GM21529 (cell line): ENCODE measurements at regions not wholly inside any gene's neighbourhood (a gene's known extent, or its start where the extent isn't known, plus 50 kb on each side); places are given as distances from the start of the nearest gene placed in this dataset.

Source experiments
- ATAC-seq: cut with Tn5 transposase; IDR thresholded peaks from one replicate; pipeline ENCODE4 v1.9.1; 2021; ENCODE audit not compliant: unreplicated experiment

DNA sequence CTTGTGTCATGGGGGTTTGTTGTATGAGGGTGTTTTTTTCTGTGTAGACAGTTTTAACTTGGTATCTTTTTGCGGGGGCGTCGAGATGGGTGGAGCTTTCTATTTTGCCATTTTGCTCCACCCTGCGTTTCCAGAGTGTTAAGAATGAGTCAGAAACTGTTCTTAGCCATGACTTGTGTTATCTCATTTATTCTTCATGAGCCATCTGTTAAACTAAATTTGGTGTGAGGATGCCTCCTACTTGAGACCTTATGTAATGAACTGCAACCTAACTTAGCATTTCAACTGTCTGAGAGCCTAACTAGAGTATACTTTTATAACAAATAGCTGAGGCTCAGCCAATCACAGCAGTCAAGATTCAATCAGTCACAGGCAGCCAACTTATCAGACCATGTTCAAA is 1873.5 kb downstream of the NCAM2 start:
- no peak for ATAC-seq

DNA sequence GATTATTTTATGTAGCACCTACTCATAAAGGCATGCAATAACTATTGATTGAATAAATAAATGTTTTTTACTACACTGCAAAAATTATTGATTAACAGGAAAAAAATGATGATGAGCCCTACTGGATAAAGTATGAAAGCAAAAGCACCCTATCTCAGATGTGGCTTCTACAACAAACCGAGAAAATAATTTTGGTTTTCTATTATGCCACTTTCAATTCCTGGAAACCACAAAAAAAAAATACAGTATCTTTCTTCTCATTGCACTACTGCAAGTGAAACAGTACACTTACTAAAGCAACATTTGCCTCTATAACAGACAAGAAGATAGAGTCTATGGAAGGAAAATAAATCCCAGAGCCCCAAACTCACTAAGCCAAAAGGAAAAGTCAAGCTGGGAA is 1882.4 kb downstream of the NCAM2 start:
- ATAC-seq, result no peak

DNA sequence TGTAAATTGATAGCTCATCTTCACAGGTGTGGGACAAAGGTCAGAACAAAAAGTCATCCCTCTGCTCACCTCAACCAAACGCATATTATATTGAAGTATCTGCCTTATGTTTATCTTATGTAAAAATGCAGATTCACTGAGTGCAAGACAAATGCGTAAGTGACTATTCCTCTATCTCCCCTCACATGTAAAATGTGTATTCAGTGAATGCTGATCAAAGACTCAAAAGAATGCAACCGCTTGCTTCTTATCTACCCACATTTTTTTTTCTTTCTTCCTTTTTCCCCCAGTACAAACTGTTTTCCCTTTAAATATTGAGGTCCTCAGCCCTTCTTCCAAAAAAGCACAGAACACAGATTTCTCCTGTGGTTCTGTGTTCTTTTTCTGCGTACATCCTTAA is 1882.9 kb downstream of the NCAM2 start:
- ATAC-seq, result no peak

DNA sequence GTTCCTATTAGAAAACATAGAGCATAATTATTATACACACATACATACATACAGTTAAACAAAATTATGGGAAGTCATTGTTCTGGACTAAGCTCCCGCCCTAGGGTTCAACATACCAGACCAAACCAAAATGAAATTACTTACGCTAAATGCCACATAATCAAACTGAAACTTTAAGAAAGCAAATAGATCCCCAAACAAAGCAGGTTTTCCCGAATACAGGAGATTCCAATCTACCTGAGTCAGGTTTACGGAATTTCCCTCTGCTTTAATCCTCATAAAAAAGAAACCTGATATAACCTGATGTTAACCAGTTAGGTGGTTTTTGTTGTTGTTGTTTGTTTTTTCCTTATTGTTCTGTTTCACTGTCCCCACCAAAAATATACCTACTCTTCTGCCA is 1886.9 kb downstream of the NCAM2 start:
- no peak for ATAC-seq

DNA sequence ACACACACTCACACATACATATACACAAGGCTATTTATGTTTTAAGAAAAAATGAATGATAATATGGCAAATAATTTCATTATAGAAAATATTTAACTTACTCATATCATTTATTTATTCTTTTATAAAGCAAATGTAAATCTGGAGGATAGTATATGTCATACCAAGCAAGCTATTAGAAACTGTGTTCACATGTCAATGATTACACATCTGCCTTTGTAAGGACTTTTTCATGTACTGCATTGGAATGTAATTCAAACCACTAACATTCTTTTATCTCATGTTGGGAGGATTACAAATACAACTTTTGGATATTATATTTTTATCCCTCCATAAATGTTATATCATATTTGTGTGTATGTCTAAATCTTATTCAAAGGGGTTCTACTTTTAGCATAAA is 1887.4 kb downstream of the NCAM2 start:
- no peak for ATAC-seq

DNA sequence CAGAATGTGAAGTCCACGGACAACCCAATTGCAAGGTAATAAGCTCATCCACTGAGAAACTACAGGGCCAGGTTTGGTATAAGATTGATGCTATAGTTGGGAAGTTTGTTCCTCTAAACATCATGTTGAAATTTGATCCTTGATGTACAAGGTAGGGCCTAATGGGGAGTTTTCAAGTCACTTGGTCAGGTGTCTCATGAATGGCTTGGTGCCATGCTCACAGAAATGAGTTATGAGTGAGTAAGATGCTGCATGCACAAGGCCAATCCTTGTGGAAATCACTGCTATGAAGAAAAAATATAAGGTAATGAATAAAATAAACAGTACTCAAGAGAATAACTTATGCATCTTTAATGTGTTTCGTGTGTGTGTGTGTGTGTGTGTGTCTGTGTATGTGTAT is 1891.2 kb downstream of the NCAM2 start:
- no peak for ATAC-seq

DNA sequence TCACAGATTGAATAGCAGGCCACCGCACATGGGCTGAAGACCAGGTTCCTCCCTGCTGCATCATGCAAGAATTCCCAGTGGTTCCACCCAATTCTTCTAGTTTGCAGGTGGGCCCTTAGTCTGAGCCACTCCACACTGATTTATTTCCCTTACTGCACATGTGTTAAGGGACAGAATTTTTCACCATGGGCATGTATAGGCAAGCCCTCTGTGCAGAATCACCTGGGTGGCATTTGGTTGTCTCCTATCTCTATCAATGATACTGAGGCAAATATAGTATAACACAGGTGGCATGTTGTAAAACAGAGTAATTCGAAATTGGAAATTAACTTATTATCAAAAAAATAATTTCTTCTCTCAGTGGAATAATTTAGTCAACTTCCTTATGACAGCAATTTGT is 1892.4 kb downstream of the NCAM2 start:
- no peak for ATAC-seq

DNA sequence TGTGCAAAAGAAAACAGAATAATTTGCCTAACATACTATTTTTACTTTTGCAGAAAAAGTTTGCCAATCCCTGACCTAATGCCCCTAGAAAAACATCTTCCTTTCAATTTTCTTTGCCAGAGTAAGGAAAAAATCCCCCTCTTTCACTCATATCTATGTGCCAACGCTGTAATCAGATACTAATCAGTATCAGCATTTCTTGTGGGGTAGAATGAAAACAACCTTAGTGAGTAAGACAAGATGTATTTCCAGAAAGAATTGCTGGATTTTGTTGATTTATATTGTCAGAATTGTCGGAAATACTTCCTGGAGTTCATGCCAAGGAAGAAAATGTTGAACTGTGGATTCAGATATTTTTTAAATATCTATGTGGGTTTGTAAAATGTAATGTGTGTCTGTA is 1893.8 kb downstream of the NCAM2 start:
- ATAC-seq, result no peak

DNA sequence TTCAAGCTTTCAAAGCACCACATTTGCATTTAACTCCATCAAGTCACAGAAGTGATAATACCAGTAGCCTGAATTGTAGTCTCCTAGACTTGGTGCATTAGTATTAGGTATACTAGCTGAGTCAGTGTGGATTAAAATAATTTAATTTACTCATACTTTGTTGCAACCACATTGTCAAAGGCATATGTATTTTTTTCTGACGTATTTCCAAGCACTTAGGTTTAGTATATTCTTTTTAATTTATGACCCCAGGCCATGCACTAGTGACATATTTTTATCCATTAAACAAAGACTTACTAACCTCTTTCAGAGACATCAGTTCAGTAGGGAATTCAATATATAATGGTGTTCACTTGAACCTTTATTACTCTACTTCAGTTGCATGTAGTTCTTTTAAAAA is 1894.5 kb downstream of the NCAM2 start:
- no peak for ATAC-seq

DNA sequence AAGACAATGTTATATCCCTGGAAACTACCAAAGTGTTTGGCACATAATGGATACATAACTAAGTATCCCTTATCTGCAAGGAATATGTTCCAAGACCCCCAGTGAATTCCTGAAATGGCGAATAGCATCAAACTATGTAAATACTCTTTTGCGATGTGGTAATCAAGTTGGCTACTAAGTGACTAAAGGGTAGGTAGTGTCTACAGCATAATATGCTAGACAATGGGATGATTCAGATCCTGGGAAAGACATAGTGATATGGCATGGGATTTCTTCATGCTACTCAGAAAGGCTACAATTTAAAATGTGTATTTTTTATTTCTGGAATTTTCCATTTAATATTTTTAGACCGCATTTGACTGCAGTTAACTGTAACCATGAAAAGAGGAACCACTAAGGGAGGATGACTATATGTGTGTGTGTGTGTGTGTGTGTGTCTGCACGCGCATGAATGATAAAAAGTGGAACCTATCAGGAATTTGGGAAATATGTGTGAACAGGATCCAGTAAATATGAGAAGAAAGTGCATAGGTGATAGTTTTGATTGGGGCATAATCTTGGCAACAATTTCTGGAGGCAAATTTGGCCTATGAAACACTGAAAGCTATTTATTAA is 1899.9 kb downstream of the NCAM2 start:
- no peak for ATAC-seq

DNA sequence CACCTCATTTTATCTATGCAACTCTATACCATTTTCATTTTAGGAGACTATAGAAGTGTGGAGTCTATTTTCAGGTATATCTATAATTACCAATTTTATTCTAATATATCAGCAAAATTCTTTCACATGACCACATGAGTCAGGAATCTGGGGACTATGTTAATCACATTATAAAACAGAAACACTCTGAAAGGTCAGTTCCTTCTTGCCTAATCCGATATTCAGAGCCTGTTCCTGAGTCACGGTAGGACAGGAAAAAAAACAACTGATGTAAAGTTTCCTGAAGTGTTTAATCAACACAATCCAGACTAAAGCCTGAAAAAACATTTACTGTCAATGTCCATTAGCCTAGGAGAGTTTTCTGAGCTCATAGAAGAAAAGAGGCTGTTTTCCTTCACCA is 1902.3 kb downstream of the NCAM2 start:
- ATAC-seq, result no peak

DNA sequence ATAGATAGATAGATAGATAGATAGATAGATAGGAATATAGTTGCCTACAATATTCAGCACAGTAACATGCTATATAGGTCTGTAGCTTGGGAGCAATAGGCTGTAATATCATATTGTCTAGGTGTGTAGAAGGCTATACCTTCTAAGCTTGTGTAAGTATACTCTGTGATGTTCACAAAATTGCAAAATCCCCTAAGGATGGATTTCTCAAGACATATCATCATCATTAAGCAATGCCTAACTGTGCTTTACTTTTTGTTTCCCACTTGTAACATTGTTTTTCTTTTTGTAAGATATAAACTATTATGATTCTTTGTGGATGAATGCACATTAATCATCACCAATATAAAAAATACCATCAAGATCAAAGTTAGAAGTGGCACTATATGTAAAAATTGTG is 1905.6 kb downstream of the NCAM2 start:
- ATAC-seq, result no peak

DNA sequence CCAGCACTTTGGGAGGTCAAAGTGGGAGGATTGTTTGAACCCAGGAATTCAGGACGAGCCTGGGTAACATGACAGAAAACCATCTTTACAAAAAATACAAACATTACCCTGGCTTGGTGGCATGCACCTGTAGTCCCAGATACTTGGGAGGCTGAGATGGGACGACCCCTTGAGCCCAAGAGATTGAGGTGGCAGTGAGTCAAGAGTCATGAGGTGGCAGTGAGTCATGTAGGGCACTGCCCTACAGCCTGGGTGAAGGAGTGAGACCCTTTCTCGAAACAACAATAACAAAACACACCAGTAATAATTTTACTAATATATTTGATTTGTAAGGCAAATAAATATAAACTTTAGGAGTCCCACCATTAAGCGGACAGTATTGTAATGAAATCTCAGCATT is 1906.2 kb downstream of the NCAM2 start:
- no peak for ATAC-seq

DNA sequence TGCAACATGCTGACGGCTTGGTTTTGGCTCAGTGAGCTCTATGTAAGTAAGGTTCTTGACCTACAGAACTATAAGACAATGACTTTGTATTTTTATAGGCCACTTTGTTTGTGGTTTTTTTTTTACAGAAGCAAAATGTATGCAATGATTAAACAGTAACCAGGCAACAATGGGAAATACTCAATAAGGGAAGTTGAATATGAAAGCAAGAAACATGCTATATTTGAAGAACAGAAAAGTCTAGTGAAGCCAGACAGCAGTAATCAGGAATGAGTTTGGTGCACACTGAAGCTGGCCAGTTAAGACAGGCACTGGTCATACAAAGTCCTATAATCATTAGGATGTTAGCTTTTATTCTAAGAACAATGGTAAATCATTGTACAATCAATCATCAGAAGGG is 1926.8 kb downstream of the NCAM2 start:
- ATAC-seq, result no peak

DNA sequence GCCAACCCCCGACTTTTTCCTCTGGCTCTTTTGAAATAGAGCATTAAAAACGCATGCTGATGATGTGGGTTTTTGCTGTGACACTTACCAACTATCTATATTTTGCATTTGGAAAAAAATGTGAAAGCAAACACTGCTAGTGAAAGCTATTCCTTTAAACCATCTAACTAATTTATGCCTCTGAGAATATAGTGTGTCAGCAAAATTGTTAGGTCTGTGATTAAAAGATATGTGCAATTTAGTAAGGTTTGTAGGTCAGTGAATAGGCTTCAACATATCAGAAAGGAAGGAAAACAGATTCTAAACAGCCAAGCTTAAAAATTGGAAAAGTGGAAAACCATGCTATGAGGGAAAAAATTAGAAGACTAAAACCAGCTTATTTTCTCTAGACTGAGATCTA is 1929.3 kb downstream of the NCAM2 start:
- ATAC-seq, result no peak

DNA sequence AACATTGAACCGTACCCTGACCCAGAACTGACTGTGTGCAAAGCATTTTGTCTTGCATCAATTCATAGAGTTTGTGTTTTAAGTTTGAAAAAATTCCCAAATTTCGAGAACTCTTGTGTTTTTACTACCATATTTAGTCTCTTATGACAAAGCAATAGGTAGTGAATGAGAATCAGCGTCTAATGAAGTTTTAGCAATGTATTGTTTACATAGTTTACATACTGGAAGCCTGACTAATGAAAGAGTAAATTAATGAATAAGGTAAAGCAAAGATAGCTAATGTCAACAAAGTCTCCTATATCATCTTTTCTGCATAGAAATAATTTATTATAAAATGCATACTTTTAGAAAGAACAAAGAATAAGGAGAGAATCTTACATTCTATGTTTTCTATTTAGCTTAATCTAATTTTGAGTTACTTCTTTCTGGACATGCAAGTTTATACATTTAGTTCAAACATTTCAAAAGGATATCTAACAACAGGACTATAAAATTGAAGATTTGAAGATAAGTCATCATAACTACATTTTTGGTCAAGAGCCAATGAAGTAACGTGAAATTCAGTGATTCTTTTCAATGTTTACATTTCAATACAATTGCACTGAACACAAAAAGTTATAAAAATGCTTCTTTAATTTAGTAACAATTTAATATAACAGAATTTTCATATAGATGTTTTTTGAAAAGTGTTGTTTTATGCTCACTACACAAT is 1943.7 kb downstream of the NCAM2 start:
- ATAC-seq, result no peak

DNA sequence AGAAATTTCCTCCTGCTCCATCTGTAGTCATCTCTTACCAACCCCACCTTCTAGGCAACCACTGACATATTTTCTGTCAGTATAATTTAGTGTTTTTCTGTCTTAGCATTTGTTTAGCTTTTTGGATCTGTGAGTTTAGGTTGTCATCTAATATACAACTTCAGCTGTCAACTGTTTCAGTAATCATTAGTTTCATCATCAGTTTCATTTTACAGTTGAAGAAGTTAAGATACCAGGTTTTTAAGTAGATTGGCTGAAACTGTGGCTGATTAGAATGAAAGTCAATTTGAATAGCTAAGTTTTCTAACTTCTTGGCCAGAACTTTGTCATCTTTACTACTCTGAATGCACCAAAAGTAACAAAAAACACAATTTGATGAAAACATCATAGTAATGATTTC is 1957.3 kb downstream of the NCAM2 start:
- no peak for ATAC-seq

DNA sequence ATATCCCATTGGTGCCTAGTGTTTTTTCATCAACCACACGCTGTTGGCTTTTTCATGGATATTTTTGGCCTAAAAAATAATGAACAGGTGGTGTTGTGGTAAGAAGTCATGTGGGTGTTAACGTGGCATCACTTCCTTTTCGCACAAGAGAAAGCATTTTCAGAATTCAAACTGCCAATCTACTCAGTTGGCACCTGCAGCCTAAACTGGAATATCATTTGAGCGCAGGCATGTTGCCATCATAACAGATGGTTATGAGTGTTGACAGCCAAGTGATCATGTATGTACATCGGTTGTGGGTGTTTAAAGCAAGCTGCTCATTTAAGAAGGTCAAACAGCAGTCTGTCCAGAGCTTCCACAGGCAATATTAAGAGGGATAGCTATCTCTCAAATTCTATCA is 1963.0 kb downstream of the NCAM2 start:
- ATAC-seq, result no peak

DNA sequence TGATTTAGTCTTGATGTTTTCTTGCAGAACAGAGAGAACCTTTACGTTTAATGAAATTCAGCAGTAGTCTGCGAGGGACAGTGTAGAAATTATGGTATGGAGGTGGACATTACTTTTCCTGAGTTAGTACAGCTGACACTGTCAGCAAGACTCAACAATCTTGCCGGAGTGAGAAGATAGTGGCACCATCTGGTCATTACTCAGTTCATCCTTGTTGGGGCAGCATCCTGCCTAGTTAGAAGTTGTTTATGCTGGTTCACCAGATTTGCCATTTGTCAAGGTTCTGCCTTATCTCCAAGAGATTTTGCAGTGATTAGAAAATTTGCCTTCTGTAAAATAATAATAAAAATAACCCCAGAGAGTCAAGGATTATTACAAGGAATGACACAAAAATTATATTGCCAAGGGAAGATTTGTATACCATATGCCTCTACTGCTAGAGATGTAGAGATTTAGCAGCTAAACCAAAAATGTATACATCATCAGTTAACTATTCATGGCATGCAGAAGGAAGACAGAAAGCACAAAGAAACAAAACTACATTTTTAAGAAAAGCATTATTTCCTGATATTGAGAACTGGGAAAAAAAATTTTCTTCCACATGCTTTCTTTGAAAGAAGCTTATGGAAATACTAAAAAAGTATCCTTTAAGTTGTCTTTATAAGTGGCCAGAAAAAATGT is 1967.4 kb downstream of the NCAM2 start:
- no peak for ATAC-seq

DNA sequence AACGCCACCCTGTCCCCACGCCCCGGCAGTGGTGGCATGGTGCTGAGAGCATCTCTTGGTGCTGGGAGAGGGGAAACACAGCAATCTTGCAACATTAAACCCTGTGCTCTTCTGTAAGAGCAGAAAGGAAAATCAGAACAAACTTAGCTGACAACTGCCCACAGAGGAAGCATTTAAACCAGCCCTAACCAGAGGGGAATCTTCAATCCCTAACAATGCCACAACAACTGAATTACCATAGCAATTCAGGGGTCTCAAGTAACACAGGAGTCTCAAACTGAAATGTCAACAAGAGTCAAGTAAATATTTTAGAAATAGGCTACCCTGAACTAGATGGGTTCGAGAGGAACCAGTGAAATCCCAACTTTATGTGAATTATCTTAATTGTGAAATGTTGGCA is 1983.6 kb downstream of the NCAM2 start:
- no peak for ATAC-seq

DNA sequence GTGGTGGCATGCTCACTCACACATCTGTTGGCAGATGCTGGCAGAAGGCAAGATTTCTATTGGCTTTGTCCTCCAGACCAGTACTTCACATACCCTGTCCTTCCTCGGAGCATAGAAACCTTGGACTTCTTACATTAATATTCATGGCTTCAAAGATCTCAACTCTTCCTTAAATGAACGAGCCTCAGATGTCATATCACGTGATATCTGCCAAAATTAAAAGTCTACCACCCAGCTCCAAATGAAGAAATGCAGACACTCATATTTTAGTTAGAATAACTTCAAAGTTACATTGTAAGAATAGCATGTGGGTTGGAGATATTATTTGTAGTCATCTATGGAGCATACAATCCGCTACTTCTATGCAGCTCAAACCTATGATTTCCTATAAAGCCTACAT is 1994.9 kb downstream of the NCAM2 start:
- no peak for ATAC-seq

DNA sequence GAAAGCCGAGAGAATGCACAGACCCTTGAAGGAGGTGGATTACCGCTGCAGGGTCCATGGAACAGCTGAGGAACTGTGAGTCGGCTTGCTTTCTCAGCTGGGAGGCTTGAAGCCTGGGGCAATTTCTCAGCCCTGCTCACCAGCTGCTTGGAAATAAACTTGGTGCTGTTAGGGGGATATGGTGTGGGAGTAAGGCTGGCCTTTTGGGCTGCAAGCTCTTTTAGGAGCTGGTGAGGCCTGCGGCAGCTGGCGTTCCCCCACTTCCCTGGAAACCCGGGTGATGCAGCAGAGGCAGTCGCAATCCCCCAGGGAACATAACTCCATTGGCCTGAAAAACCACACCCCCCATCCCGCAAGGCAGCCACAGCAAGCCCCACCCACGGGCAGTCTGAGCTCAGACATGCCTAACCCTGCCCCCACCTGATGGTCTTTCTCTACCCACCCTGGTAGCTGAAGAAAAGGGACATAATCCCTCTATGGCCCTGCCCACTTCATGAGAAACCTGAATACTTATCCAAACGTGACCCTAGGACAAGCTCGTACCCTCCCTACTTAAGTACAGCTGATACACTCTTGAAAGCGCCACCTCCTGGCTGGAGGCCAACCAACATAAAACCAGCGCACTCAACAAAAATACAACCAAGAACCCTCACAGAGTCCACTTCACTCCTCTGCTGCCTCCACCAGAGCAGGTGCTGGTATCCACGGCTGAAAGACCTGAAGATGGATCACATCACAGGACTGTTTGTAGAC is 1995.8 kb downstream of the NCAM2 start:
- ATAC-seq, result no peak
